HepG2 (cell line): ENCODE measurements at regions not wholly inside any gene's neighbourhood (a gene's known extent, or its start where the extent isn't known, plus 50 kb on each side); places are given as distances from the start of the nearest gene placed in this dataset.

ENCODE experiments used
- ATAC-seq: fragments of 200-7000 bp; cut with Tn5 transposase; 3 replicates; pipeline ENCODE4 v1.9.1; 2020; ENCODE audit warnings: mild to moderate bottlenecking, moderate library complexity
- BruUV-seq: library from RNA; stranded (reverse); fragments of 400-500 nt; replicated peaks from 2 replicates; lab custom pipeline; 2021; lab: Mats Ljungman, UMichigan
- CTCF ChIA-PET: fragments of 300-600 bp; formaldehyde crosslinking; extraction: SDS; loops from one replicate; lab custom pipeline; 2021; ENCODE audit warnings: low total read pairs, inconsistent platforms, low intra/inter-chr PET ratio; lab: Yijun Ruan, JAX
- POLR2A ChIA-PET: fragments of 350-600 bp; sonication (Branson Sonifier 250); formaldehyde crosslinking; loops from one replicate; lab custom pipeline; 2020; ENCODE audit warnings: antibody characterized with exemption, inconsistent platforms; lab: Yijun Ruan, JAX
- DNase-seq: peaks from one replicate; pipeline ENCODE4 v3.0.0-alpha.2; 2015; ENCODE audit warnings: low spot score
- FAIRE-seq: peaks from 3 replicates; lab custom pipeline; 2011; peaks lifted over from hg19 to GRCh38; lab: Jason Lieb, UNC
- H2AFZ ChIP-seq: one replicate; pipeline ENCODE4 v1.6.1; 2011; ENCODE audit warnings: low read length, inconsistent platforms
- H3K27ac ChIP-seq: fragments of 300-600 bp; 3 replicates; pipeline ENCODE4 v1.8.0; 2011; ENCODE audit warnings: mixed run types, mild to moderate bottlenecking, mixed read lengths, low read length, inconsistent platforms; ENCODE audit not compliant: insufficient read depth; ENCODE audit errors: extremely low read length
- H3K27me3 ChIP-seq, 2 experiments: fragments of 200-600 bp in 1 of 2; 2 replicates in 1 of 2; 3 replicates in 1 of 2; pipeline versions ENCODE4 v1.6.0 to v1.8.0; 2011; ENCODE audit warnings: low read length in 2 of 2, mild to moderate bottlenecking in 2 of 2, moderate library complexity in 2 of 2, inconsistent platforms in 1 of 2; ENCODE audit not compliant: insufficient read depth in 2 of 2, control insufficient read depth in 1 of 2
- H3K36me3 ChIP-seq, 2 experiments: fragments of 200-600 bp in 1 of 2; replicated peaks in 1 of 2; 2 replicates in 1 of 2; 3 replicates in 1 of 2; pipeline versions ENCODE4 v1.5.1 to v1.8.0; 2011; ENCODE audit warnings: low read length in 2 of 2, inconsistent platforms in 1 of 2; ENCODE audit not compliant: insufficient read depth in 2 of 2, control insufficient read depth in 1 of 2
- H3K4me1 ChIP-seq: 2 replicates; pipeline ENCODE4 v1.5.1; 2012; ENCODE audit warnings: low read length, inconsistent platforms; ENCODE audit not compliant: insufficient read depth
- H3K4me2 ChIP-seq: 2 replicates; pipeline ENCODE4 v1.6.0; 2011; ENCODE audit warnings: low read depth, low read length, inconsistent platforms
- H3K4me3 ChIP-seq, 3 experiments: fragments of 200-600 bp in 1 of 3; sonication (generic), shearing (Covaris generic) in 1 of 3; replicated peaks in 1 of 3; 2 replicates each; pipeline ENCODE4 v1.5.1; 2011 to 2016; ENCODE audit warnings: low read length in 3 of 3, inconsistent platforms in 2 of 3, low read depth in 2 of 3, mild to moderate bottlenecking in 2 of 3, control low read depth in 1 of 3, mixed read lengths in 1 of 3; ENCODE audit not compliant: insufficient read depth in 1 of 3
- H3K79me2 ChIP-seq: one replicate; pipeline ENCODE4 v1.6.1; 2011; ENCODE audit warnings: low read length, inconsistent platforms; ENCODE audit not compliant: insufficient read depth
- H3K9ac ChIP-seq: 2 replicates; pipeline ENCODE4 v1.6.0; 2011; ENCODE audit warnings: mild to moderate bottlenecking, low read depth, low read length, inconsistent platforms; ENCODE audit not compliant: insufficient read depth
- H3K9me3 ChIP-seq: 2 replicates; pipeline ENCODE4 v1.5.1; 2012; ENCODE audit warnings: mild to moderate bottlenecking, low read length
- H4K20me1 ChIP-seq: 2 replicates; pipeline ENCODE4 v1.6.0; 2011; ENCODE audit warnings: inconsistent platforms, mild to moderate bottlenecking, low read length, moderate library complexity; ENCODE audit not compliant: insufficient read depth
- AFF4 ChIP-seq: sonication (generic); formaldehyde crosslinking; IDR thresholded peaks from 2 replicates; pipeline ENCODE4 v1.4.0; 2020; ENCODE audit warnings: missing genetic modification reagents
- BCL3 ChIP-seq: sonication (generic); formaldehyde crosslinking; IDR thresholded peaks from 2 replicates; pipeline ENCODE4 v1.5.1; 2020; ENCODE audit warnings: mild to moderate bottlenecking, missing genetic modification reagents, moderate library complexity
- GATAD1 ChIP-seq: IDR thresholded peaks from 2 replicates; pipeline ENCODE4 v1.6.1; 2016; ENCODE audit warnings: missing genetic modification reagents, missing compliant biosample characterization
- KDM6A ChIP-seq: IDR thresholded peaks from 2 replicates; pipeline ENCODE4 v1.6.1; 2016; ENCODE audit warnings: low read depth
- RCOR2 ChIP-seq: IDR thresholded peaks from 2 replicates; pipeline ENCODE4 v1.6.1; 2016; ENCODE audit warnings: missing biosample characterization, missing genetic modification reagents
- RFX3 ChIP-seq: IDR thresholded peaks from 2 replicates; pipeline ENCODE4 v1.6.1; 2016; ENCODE audit warnings: missing biosample characterization, missing genetic modification reagents
- SMARCE1 ChIP-seq: fragments of 450-650 bp; IDR thresholded peaks from 2 replicates; pipeline ENCODE4 v1.6.1; 2017; ENCODE audit warnings: borderline replicate concordance
- XBP1 ChIP-seq: sonication (generic); formaldehyde crosslinking; IDR thresholded peaks from 2 replicates; pipeline ENCODE4 v1.5.0; 2020; ENCODE audit warnings: missing genetic modification reagents
- ZBTB21 ChIP-seq: sonication (generic); formaldehyde crosslinking; IDR thresholded peaks from 2 replicates; pipeline ENCODE4 v1.4.0; 2020; ENCODE audit warnings: missing genetic modification reagents
- ZNF143 ChIP-seq: sonication (generic); formaldehyde crosslinking; IDR thresholded peaks from 2 replicates; pipeline ENCODE4 v1.4.0; 2020; ENCODE audit warnings: missing genetic modification reagents
- ZNF619 ChIP-seq: sonication (generic); formaldehyde crosslinking; IDR thresholded peaks from 2 replicates; pipeline ENCODE4 v1.4.0; 2020; ENCODE audit warnings: mild to moderate bottlenecking, missing genetic modification reagents
- ZNF770 ChIP-seq: sonication (generic); formaldehyde crosslinking; IDR thresholded peaks from 2 replicates; pipeline ENCODE4 v1.5.0; 2020; ENCODE audit warnings: mild to moderate bottlenecking, missing genetic modification reagents
- WGBS: methylation state at CpG from one replicate; pipeline ENCODE4 v1.1.6; 2017; ENCODE audit warnings: low lambda C conversion rate; 5-methylcytosine and 5-hydroxymethylcytosine counted together
- in situ Hi-C: cut with HindIII; loops from 2 replicates; pipeline ENCODE4 v1.10.0; 2017; ENCODE audit warnings: low pct_unique_long_range_greater_than_20kb; ENCODE audit not compliant: extremely low pct_ligation_motif_present
- intact Hi-C: fragments of 100-400 bp; cut with micrococcal nuclease; formaldehyde crosslinking; loops from one replicate; pipeline ENCODE4 v1.10.0; 2022; ENCODE audit not compliant: unreplicated experiment

GRCh38 chr9:19649336-19650041 lies 139.3 kb downstream of the SLC24A2 start:
- no TSS peak for BruUV-seq
- Histone ChIP-seq H3K36me3 (no peaks in the 10 kb centered on the region), H3K4me2 (no peak overlapping the region), H3K9ac (no peak overlapping the region), H3K27ac (no peak overlapping the region), H3K27me3 (no peaks in the 10 kb centered on the region), H3K79me2 (no peaks in the 10 kb centered on the region), H3K9me3 (no peaks in the 10 kb centered on the region), H2AFZ (no peak overlapping the region), H3K4me1 (peaks cover 8% of the 10 kb centered on the region; the same call in 1 of the 2 replicates), H3K4me3 (no peak overlapping the region), H4K20me1 (no peaks in the 10 kb centered on the region)
- no peak for DNase-seq
- intact Hi-C loops (no loop called here), in situ Hi-C loops (no loop called here)
- TF ChIP-seq ZNF143 (no peak), RFX3 (CRISPR knock-in tag) (no peak), SMARCE1 (no peak), ZBTB21 (CRISPR knock-in tag) (no peak), RCOR2 (CRISPR knock-in tag) (no peak), ZNF770 (CRISPR knock-in tag) (no peak), GATAD1 (no peak), ZNF619 (CRISPR knock-in tag) (no peak), KDM6A (CRISPR knock-in tag) (no peak), BCL3 (CRISPR knock-in tag) (no peak), AFF4 (no peak), XBP1 (CRISPR knock-in tag) (no peak)
- WGBS, result 41% methylated on average over 4 of the region's 4 CpGs
- CTCF ChIA-PET, result no interaction called here
- POLR2A ChIA-PET, result no interaction called here
- FAIRE-seq, result no peak
- no peak for ATAC-seq
